Nephron progenitor cell (in vitro differentiated cells): ENCODE measurements at regions not wholly inside any gene's neighbourhood (a gene's known extent, or its start where the extent isn't known, plus 50 kb on each side); places are given as distances from the start of the nearest gene placed in this dataset.
"Not testable (repeated sequence)": the region's sequence is repeated elsewhere in the genome, so short reads cannot be mapped to it uniquely, and the experiment has no call there.

ENCODE experiments used
- DNase-seq: peaks from one replicate; pipeline ENCODE4 v3.0.0; 2021
- H3K27ac Mint-ChIP-seq: 2 replicates; pipeline ENCODE4 v1.8.0; 2021; ENCODE audit warnings: mild to moderate bottlenecking, moderate library complexity, mixed read lengths
- H3K27me3 Mint-ChIP-seq: 2 replicates; pipeline ENCODE4 v1.8.0; 2021; ENCODE audit warnings: mild to moderate bottlenecking, low read depth, mixed read lengths; ENCODE audit not compliant: poor library complexity
- H3K36me3 Mint-ChIP-seq: 2 replicates; pipeline ENCODE4 v1.8.0; 2021; ENCODE audit warnings: low read depth, mixed read lengths
- H3K4me1 Mint-ChIP-seq: 2 replicates; pipeline ENCODE4 v1.8.0; 2021; ENCODE audit warnings: mixed read lengths
- H3K4me3 Mint-ChIP-seq: 2 replicates; pipeline ENCODE4 v1.8.0; 2021; ENCODE audit warnings: mild to moderate bottlenecking, moderate library complexity, mixed read lengths
- H3K9me3 Mint-ChIP-seq: 2 replicates; pipeline ENCODE4 v1.8.0; 2021; ENCODE audit warnings: mild to moderate bottlenecking, moderate library complexity, mixed read lengths
- TF ChIP-seq, protein P1 (sequence below): fragments of 200-600 bp; sonication (generic); IDR thresholded peaks from 2 replicates; pipeline ENCODE4 v1.5.0; 2021; ENCODE audit warnings: antibody characterized with exemption

DNA sequence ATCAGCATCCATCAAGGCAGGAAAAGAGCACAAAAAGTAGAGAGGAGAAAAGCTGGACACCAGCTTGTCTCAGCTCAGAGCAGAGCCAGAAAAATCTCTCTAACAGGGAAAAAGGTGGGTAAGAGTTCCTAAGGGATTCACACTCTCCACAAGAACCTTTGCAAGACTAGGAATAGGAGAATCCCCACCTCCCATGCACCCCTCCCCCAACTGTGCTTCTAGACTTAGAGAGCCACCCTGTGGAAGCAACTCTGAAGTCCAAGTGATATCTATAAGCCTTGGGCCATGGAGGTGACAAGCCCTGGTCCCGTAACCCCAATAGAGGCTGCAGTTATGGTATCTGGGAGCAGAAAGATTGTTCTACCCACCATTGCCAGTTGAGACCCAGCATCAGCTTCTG lies 267.6 kb upstream of the MTMR8 start:
- Mint-ChIP-seq H3K4me3 (no peak overlapping the region), H3K27me3 (peaks cover 6% of the 10 kb centered on the region), H3K4me1 (no peaks in the 10 kb centered on the region), H3K36me3 (no peaks in the 10 kb centered on the region), H3K27ac (no peak overlapping the region), H3K9me3 (peaks cover 56% of the 10 kb centered on the region)
- TF ChIP-seq, protein P1, sequence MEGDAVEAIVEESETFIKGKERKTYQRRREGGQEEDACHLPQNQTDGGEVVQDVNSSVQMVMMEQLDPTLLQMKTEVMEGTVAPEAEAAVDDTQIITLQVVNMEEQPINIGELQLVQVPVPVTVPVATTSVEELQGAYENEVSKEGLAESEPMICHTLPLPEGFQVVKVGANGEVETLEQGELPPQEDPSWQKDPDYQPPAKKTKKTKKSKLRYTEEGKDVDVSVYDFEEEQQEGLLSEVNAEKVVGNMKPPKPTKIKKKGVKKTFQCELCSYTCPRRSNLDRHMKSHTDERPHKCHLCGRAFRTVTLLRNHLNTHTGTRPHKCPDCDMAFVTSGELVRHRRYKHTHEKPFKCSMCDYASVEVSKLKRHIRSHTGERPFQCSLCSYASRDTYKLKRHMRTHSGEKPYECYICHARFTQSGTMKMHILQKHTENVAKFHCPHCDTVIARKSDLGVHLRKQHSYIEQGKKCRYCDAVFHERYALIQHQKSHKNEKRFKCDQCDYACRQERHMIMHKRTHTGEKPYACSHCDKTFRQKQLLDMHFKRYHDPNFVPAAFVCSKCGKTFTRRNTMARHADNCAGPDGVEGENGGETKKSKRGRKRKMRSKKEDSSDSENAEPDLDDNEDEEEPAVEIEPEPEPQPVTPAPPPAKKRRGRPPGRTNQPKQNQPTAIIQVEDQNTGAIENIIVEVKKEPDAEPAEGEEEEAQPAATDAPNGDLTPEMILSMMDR = no peak
- DNase-seq = no peak

- peaks cover 46% of the 10 kb centered on the region for H3K9me3 Mint-ChIP-seq
- not testable (repeated sequence) for H3K27ac Mint-ChIP-seq, DNase-seq
These were observed 262.0 kb upstream of the MTMR8 start for GRCh38 chrX:64657229-64657628.

GRCh38 chrX:64642482-64642881 lies 247.2 kb upstream of the MTMR8 start:
- no peaks in the 10 kb centered on the region for H3K36me3 Mint-ChIP-seq
- H3K9me3 Mint-ChIP-seq = peaks cover 44% of the 10 kb centered on the region
- TF ChIP-seq, protein P1 = no peak
- no peaks in the 10 kb centered on the region for H3K4me1 Mint-ChIP-seq
- no peaks in the 10 kb centered on the region for H3K27me3 Mint-ChIP-seq
- no peak for DNase-seq
- no peak overlapping the region for H3K27ac Mint-ChIP-seq
- no peak overlapping the region for H3K4me3 Mint-ChIP-seq

More at GRCh38 chrX:64657229-64657628, 262.0 kb upstream of the MTMR8 start:
- not testable (repeated sequence) for H3K4me3 Mint-ChIP-seq, H3K4me1 Mint-ChIP-seq, H3K36me3 Mint-ChIP-seq
- H3K27me3 Mint-ChIP-seq = peaks cover 11% of the 10 kb centered on the region
